ENCODE measurements at regions not wholly inside any gene's neighbourhood (a gene's known extent, or its start where the extent isn't known, plus 50 kb on each side); places are given as distances from the start of the nearest gene placed in this dataset.

DNA sequence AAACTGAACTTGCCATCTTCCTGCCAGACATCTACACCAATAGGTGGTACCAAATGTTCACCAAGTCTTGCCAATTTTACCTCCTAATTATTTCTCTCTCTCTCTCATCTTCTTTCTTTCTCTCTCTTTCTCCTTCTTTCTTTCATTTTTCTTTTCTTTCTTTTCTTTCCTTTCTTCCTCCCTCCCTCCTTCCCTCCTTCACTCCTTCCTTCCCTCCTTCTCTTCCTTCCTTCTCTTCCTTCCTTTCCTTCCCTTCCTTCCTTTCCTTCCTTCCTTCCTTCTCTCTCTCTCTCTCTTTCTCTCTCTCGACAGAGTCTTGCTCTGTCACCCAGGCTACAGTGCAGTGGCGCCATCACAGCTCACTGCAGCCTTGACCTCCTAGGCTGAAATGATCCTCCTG lies 55.4 kb upstream of the PSMA6 start:
- TF ChIP-seq, protein P1, sequence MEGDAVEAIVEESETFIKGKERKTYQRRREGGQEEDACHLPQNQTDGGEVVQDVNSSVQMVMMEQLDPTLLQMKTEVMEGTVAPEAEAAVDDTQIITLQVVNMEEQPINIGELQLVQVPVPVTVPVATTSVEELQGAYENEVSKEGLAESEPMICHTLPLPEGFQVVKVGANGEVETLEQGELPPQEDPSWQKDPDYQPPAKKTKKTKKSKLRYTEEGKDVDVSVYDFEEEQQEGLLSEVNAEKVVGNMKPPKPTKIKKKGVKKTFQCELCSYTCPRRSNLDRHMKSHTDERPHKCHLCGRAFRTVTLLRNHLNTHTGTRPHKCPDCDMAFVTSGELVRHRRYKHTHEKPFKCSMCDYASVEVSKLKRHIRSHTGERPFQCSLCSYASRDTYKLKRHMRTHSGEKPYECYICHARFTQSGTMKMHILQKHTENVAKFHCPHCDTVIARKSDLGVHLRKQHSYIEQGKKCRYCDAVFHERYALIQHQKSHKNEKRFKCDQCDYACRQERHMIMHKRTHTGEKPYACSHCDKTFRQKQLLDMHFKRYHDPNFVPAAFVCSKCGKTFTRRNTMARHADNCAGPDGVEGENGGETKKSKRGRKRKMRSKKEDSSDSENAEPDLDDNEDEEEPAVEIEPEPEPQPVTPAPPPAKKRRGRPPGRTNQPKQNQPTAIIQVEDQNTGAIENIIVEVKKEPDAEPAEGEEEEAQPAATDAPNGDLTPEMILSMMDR (IDR thresholded peaks at IDR 0.05): no peak
- TF ChIP-seq POLR2A (IDR thresholded peaks at IDR 0.05): no peak
- no peak for TF ChIP-seq EP300 (IDR thresholded peaks at IDR 0.05)

All from tibial nerve (tissue), 4 donors.